Activated B cell treated with CpG ODN at 0.5 μM for 24 hours (primary cell): ENCODE measurements at regions not wholly inside any gene's neighbourhood (a gene's known extent, or its start where the extent isn't known, plus 50 kb on each side); places are given as distances from the start of the nearest gene placed in this dataset.

Experiments used
- ATAC-seq: fragments of 200-7000 bp; cut with Tn5 transposase; one replicate; pipeline ENCODE4 v1.10.0; 2021; ENCODE audit warnings: low read depth, mild to moderate bottlenecking, moderate library complexity
- CTCF ChIA-PET: fragments of 350-600 bp; sonication (Branson Sonifier 250); formaldehyde crosslinking; loops from one replicate; lab custom pipeline; 2021; ENCODE audit warnings: antibody characterized with exemption; lab: Charles Lee
- POLR2A ChIA-PET: fragments of 350-600 bp; sonication (Branson Sonifier 250); formaldehyde crosslinking; loops from one replicate; lab custom pipeline; 2021; ENCODE audit warnings: antibody characterized with exemption; lab: Charles Lee
- DNase-seq: peaks from one replicate; pipeline ENCODE4 v3.0.0; 2022
- H3K27ac Mint-ChIP-seq: one replicate; pipeline ENCODE4 v1.8.0; 2020; ENCODE audit warnings: mixed read lengths
- H3K27me3 Mint-ChIP-seq: one replicate; pipeline ENCODE4 v1.8.0; 2021; ENCODE audit warnings: mixed read lengths
- H3K36me3 Mint-ChIP-seq: one replicate; pipeline ENCODE4 v1.8.0; 2021; ENCODE audit warnings: low read depth, mixed read lengths
- H3K4me1 Mint-ChIP-seq: one replicate; pipeline ENCODE4 v1.8.0; 2021; ENCODE audit warnings: mixed read lengths
- H3K4me3 Mint-ChIP-seq: one replicate; pipeline ENCODE4 v1.8.0; 2020; ENCODE audit warnings: mild to moderate bottlenecking, mixed read lengths
- H3K9me3 Mint-ChIP-seq: one replicate; pipeline ENCODE4 v1.8.0; 2020; ENCODE audit warnings: mixed read lengths
- CTCF ChIP-seq: fragments of 200-600 bp; IDR thresholded peaks from one replicate; pipeline ENCODE4 v1.8.0; 2022; ENCODE audit warnings: antibody characterized with exemption, mild to moderate bottlenecking
- intact Hi-C: fragments of 100-400 bp; cut with micrococcal nuclease; formaldehyde crosslinking; loops from one replicate; pipeline ENCODE4 v1.15.1; 2024

GRCh38 chr5:28567048-28567447 lies 1528.7 kb upstream of the CDH9 start:
- TF ChIP-seq CTCF, result no peak
- intact Hi-C loops, result no loop called here
- no peak overlapping the region for H3K4me3 Mint-ChIP-seq
- DNase-seq, result no peak
- POLR2A ChIA-PET, result no interaction called here
- H3K27me3 Mint-ChIP-seq, result no peaks in the 10 kb centered on the region
- no peaks in the 10 kb centered on the region for H3K4me1 Mint-ChIP-seq
- no peak for ATAC-seq
- no peak overlapping the region for H3K27ac Mint-ChIP-seq
- CTCF ChIA-PET, result no interaction called here
- H3K36me3 Mint-ChIP-seq, result no peaks in the 10 kb centered on the region
- peaks cover 2% of the 10 kb centered on the region for H3K9me3 Mint-ChIP-seq

GRCh38 chr5:28561522-28561921 lies 1523.1 kb upstream of the CDH9 start:
- ATAC-seq (no peak), DNase-seq (no peak)
- CTCF ChIA-PET, result no interaction called here
- H3K27me3 Mint-ChIP-seq, result no peaks in the 10 kb centered on the region
- no peak overlapping the region for H3K27ac Mint-ChIP-seq
- TF ChIP-seq CTCF, result no peak
- POLR2A ChIA-PET, result no interaction called here
- intact Hi-C loops, result no loop called here
- H3K9me3 Mint-ChIP-seq, result peaks cover 4% of the 10 kb centered on the region
- no peak overlapping the region for H3K4me3 Mint-ChIP-seq
- H3K36me3 Mint-ChIP-seq, result no peaks in the 10 kb centered on the region
- H3K4me1 Mint-ChIP-seq, result no peaks in the 10 kb centered on the region

GRCh38 chr5:28558196-28558595 lies 1519.8 kb upstream of the CDH9 start:
- H3K27me3 Mint-ChIP-seq, result no peaks in the 10 kb centered on the region

DNA sequence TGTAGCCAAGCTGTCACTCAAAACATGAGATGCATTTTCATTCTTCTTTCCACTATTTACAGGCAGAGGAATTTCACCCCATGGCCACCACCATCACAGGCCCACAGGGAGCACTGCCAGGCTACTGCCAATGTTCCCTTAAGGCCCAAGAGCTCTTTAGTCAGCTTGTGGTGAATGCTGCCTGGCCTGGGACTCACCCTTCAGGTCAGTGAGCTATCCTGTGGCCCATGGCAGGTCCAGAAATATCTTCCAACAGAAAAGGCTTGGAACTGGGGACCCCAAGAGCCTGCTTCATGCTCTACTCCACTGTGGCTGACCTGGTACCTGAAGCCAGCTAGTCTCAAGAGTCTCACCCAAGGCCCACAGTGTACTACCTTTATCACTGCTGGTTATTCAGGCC lies 1518.7 kb upstream of the CDH9 start:
- POLR2A ChIA-PET, result no interaction called here
- DNase-seq, result no peak
- no peaks in the 10 kb centered on the region for H3K27me3 Mint-ChIP-seq
- H3K27ac Mint-ChIP-seq, result no peak overlapping the region
- CTCF ChIA-PET, result no interaction called here
- no peak for TF ChIP-seq CTCF
- no peak overlapping the region for H3K4me3 Mint-ChIP-seq
- intact Hi-C loops, result no loop called here
- H3K4me1 Mint-ChIP-seq, result no peaks in the 10 kb centered on the region
- H3K36me3 Mint-ChIP-seq, result no peaks in the 10 kb centered on the region
- no peak for ATAC-seq
- H3K9me3 Mint-ChIP-seq, result peaks cover 10% of the 10 kb centered on the region

More at GRCh38 chr5:28558196-28558595, 1519.8 kb upstream of the CDH9 start:
- no peak for TF ChIP-seq CTCF
- ChIA-PET POLR2A (no interaction called here), CTCF (no interaction called here)
- Mint-ChIP-seq H3K36me3 (no peaks in the 10 kb centered on the region), H3K4me3 (no peak overlapping the region), H3K9me3 (peaks cover 10% of the 10 kb centered on the region), H3K27ac (no peak overlapping the region), H3K4me1 (no peaks in the 10 kb centered on the region)
- intact Hi-C loops, result no loop called here
- no peak for DNase-seq
- ATAC-seq, result no peak

- no peak overlapping the region for H3K27ac Mint-ChIP-seq
- H3K27me3 Mint-ChIP-seq, result no peaks in the 10 kb centered on the region
- DNase-seq, result no peak
- POLR2A ChIA-PET, result no interaction called here
- no peaks in the 10 kb centered on the region for H3K36me3 Mint-ChIP-seq
- H3K4me3 Mint-ChIP-seq, result no peak overlapping the region
- H3K4me1 Mint-ChIP-seq, result no peaks in the 10 kb centered on the region
- CTCF ChIA-PET, result no interaction called here
- no peak for TF ChIP-seq CTCF
- no peak for ATAC-seq
- H3K9me3 Mint-ChIP-seq, result peaks cover 9% of the 10 kb centered on the region
- intact Hi-C loops, result no loop called here
These were observed 1511.2 kb upstream of the CDH9 start for GRCh38 chr5:28549588-28549987.
